HG03280 (cell line): ENCODE measurements at regions not wholly inside any gene's neighbourhood (a gene's known extent, or its start where the extent isn't known, plus 50 kb on each side); places are given as distances from the start of the nearest gene placed in this dataset.

ENCODE experiments used
- ATAC-seq: cut with Tn5 transposase; IDR thresholded peaks from one replicate; pipeline ENCODE4 v1.9.1; 2021; ENCODE audit warnings: mild to moderate bottlenecking, moderate library complexity; ENCODE audit not compliant: unreplicated experiment

- no peak for ATAC-seq
Observed at GRCh38 chr10:3526727-3527501, 258.1 kb downstream of the KLF6 start.

GRCh38 chr10:3525832-3526449 lies 259.1 kb downstream of the KLF6 start:
- no peak for ATAC-seq

DNA sequence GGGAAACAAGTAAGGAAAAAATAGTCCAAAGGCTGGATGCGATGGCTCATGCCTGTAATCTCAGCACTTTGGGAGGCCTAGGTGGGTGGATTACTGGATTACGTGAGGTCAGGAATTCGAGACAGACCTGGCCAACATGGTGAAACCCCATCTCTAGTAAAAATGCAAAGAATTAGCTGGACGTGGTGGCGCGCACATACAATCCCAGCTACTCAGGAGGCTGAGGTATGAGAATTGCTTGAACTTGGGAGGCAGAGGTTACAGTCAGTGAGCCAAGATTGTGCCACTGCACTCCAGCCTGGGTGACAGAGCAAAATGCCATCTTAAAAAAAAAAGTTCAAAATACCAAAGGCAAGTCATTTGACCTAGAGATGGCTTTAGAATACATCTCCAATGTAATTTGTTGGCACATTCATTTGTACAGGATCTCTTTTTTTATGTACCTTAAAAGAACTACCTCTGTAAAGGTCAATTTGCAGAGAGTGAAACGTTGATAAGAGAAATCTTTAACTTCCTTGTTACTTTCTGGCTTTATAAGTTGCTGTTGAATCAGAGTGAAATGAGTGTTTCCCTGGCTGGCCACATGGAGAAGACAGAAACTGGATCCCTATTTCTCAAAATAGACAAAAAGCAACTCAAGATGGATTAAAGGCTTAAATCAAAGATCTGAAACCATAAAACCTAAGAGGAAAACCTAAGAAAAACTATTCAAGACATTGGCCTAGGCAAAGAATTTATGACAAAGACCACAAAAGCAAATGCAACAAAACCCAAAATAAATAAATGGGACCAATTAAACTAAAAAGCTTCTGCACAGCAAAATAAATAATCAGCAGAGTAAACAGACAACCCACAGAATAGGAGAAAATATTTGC lies 260.7 kb downstream of the KLF6 start:
- ATAC-seq = no peak

DNA sequence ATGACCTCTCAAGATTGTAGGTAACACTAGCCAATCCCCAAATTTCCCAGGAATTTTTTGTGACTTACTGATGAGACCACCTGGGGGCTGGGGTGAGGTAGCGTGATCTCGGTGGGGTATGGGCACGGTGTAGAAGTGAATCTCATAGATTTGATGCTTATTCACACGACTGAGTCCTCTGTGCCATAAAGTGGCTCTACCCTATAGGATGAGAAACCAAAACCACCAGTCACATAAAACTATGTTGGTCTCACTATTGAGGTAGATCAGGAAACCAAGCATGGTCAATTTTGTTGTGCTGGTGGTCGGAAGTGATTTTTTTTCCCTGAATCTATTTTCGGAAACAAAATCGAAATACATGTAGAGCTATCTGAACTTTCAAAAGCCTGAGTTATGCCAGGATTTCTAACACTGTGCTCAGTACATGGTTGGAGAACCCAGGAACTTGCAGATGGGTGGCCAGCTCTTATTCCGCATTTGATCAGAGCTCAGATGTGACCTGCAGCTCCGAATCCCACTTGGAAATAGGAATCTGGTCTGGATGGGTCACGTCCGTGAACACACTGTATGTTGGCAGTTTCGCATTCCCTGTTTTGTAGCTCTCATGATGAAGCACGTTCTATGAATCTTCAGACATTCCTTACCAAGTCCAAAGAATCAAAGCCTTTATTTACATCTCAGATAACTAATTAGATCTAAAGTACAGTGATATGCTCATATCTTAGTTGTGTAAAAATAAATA lies 261.5 kb downstream of the KLF6 start:
- no peak for ATAC-seq

DNA sequence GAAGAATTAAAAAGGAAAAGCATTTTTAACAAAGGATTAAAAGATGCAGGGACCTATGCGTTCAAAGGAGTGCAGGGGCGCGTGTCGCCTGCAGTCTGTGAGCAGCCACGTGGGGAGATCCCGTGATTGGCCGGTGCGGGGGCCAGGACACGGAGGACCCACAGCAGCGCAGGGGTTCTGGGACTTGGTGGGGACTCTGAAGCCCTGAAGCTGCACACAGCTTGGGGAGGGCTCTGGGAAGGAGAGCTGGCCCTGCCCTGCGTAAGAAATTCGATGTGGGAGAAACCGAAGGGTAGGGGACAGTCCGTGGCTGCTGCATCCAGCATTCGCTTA lies 268.1 kb downstream of the KLF6 start:
- ATAC-seq = no peak

DNA sequence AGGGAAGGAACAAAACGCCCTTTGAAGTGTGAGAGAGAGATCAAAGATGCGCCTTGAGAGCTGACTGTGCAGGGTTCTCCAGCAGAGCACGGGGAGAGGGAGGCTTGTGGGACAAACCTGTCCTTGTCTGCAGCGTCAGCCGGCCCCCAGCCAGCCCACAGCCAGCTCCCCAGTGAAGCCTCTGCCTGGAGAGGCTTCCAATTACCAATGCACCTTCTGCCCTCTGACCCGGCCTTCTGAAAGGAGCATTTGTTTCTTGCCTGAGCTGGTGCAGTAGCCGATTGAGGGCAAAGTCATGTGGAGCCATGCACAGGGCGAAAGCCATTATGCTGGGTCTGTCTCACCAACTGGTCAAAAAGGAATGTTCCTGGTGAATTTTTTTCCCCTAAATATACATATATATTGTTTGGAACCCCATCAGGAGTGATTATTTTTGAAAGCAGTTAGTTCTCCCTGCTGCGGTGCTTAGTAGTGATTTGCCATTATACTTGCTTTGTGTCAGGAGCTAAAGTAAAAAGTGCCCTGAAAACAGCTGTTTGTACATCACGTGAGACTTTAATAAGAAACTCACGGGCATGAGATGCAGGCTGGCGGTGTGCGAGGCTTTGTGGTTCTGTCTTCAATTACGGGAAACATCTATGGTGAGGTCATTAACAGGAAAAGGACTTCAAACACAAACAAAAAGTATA lies 268.6 kb downstream of the KLF6 start:
- ATAC-seq = no peak

GRCh38 chr10:3514691-3515090 lies 270.3 kb downstream of the KLF6 start:
- ATAC-seq = no peak

GRCh38 chr10:3512263-3512662 lies 272.7 kb downstream of the KLF6 start:
- no peak for ATAC-seq

- no peak for ATAC-seq
Observed at GRCh38 chr10:3511483-3511882, 273.5 kb downstream of the KLF6 start.

GRCh38 chr10:3510741-3511140 lies 274.3 kb downstream of the KLF6 start:
- ATAC-seq = no peak

GRCh38 chr10:3509355-3509754 lies 275.7 kb downstream of the KLF6 start:
- no peak for ATAC-seq

DNA sequence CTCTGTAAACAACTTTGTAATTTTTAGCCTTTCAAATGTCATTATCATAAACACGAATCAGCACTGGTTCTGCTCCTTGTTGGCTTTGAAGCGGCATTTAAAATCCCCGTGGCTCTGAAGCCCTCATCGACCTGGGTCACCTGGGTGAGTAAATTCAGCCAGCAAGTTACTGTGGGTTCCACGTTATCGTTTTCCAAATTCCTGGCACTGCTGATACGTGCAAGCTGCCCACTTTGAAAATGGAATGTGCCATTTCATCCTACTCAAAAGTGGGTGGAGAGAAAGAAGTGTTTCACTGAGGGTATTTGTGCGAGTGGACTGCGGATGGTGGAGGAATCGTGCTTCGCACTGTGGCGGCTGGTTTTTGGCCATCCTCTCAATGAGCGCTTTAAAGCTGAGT lies 281.7 kb downstream of the KLF6 start:
- ATAC-seq = no peak

DNA sequence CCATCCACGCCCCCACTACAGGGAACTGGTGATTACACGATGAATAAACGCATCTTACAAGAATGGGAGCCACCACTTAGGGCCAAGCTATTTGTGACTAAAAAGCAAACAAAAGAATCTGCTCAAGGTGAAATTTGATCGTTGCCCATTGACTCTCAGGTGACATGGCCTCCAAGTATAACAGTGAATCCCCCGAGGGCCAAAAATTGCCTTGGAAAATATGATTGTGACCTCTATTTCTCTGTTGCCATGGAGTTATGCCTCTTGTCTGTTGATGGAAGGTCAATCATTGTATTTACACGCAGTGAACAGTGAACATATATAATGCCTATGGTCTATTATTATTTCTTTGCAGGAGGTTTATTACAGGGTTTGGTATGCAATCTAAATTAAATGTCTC lies 282.3 kb downstream of the KLF6 start:
- no peak for ATAC-seq

GRCh38 chr10:3500408-3500856 lies 284.6 kb downstream of the KLF6 start:
- ATAC-seq = no peak

GRCh38 chr10:3499120-3499519 lies 285.9 kb downstream of the KLF6 start:
- ATAC-seq = no peak

- ATAC-seq = no peak
Observed at GRCh38 chr10:3497581-3497980, 287.4 kb downstream of the KLF6 start.

GRCh38 chr10:3496138-3496537 lies 288.9 kb downstream of the KLF6 start:
- ATAC-seq = no peak

GRCh38 chr10:3495281-3495680 lies 289.7 kb downstream of the KLF6 start:
- no peak for ATAC-seq

GRCh38 chr10:3494838-3495230 lies 290.2 kb downstream of the KLF6 start:
- no peak for ATAC-seq

GRCh38 chr10:3494131-3494837 lies 290.7 kb downstream of the KLF6 start:
- ATAC-seq = no peak
